Fibroblast of mammary gland (primary cell): ENCODE measurements at regions not wholly inside any gene's neighbourhood (a gene's known extent, or its start where the extent isn't known, plus 50 kb on each side); places are given as distances from the start of the nearest gene placed in this dataset.

Source experiments
- DNase-seq: peaks from one replicate; pipeline ENCODE4 v3.0.0-alpha.2; 2010; ENCODE audit warnings: low read depth
- H3K4me3 ChIP-seq: 2 replicates; pipeline ENCODE4 v1.5.1; 2011; ENCODE audit warnings: low read depth, mild to moderate bottlenecking, low read length, moderate library complexity; ENCODE audit not compliant: control insufficient read depth
- TF ChIP-seq, protein P1 (sequence below): conservative IDR thresholded peaks from 2 replicates; pipeline ENCODE4 v1.5.1; 2011; ENCODE audit warnings: low read depth, low read length, inconsistent platforms; ENCODE audit not compliant: control insufficient read depth, insufficient read depth

GRCh38 chr5:135195270-135195608, 161.2 kb upstream of the PITX1 start:
- peak; percentile 27 for DNase-seq
- TF ChIP-seq, protein P1, sequence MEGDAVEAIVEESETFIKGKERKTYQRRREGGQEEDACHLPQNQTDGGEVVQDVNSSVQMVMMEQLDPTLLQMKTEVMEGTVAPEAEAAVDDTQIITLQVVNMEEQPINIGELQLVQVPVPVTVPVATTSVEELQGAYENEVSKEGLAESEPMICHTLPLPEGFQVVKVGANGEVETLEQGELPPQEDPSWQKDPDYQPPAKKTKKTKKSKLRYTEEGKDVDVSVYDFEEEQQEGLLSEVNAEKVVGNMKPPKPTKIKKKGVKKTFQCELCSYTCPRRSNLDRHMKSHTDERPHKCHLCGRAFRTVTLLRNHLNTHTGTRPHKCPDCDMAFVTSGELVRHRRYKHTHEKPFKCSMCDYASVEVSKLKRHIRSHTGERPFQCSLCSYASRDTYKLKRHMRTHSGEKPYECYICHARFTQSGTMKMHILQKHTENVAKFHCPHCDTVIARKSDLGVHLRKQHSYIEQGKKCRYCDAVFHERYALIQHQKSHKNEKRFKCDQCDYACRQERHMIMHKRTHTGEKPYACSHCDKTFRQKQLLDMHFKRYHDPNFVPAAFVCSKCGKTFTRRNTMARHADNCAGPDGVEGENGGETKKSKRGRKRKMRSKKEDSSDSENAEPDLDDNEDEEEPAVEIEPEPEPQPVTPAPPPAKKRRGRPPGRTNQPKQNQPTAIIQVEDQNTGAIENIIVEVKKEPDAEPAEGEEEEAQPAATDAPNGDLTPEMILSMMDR = no peak
- H3K4me3 ChIP-seq = no peak overlapping the region

GRCh38 chr5:135194573-135195269, 160.7 kb upstream of the PITX1 start:
- DNase-seq = peak; percentile 46
- H3K4me3 ChIP-seq = no peak overlapping the region
- TF ChIP-seq, protein P1 = no peak

- no peak for DNase-seq
- H3K4me3 ChIP-seq = no peak overlapping the region
- TF ChIP-seq, protein P1 = no peak
Observed at GRCh38 chr5:135194126-135194488, 160.1 kb upstream of the PITX1 start.

GRCh38 chr5:135193213-135194125, 159.4 kb upstream of the PITX1 start:
- TF ChIP-seq, protein P1 = no peak
- DNase-seq = peak; percentile 56
- H3K4me3 ChIP-seq = no peak overlapping the region

GRCh38 chr5:135192351-135192750, 158.3 kb upstream of the PITX1 start:
- TF ChIP-seq, protein P1 = no peak
- DNase-seq = no peak
- H3K4me3 ChIP-seq = no peak overlapping the region

DNA sequence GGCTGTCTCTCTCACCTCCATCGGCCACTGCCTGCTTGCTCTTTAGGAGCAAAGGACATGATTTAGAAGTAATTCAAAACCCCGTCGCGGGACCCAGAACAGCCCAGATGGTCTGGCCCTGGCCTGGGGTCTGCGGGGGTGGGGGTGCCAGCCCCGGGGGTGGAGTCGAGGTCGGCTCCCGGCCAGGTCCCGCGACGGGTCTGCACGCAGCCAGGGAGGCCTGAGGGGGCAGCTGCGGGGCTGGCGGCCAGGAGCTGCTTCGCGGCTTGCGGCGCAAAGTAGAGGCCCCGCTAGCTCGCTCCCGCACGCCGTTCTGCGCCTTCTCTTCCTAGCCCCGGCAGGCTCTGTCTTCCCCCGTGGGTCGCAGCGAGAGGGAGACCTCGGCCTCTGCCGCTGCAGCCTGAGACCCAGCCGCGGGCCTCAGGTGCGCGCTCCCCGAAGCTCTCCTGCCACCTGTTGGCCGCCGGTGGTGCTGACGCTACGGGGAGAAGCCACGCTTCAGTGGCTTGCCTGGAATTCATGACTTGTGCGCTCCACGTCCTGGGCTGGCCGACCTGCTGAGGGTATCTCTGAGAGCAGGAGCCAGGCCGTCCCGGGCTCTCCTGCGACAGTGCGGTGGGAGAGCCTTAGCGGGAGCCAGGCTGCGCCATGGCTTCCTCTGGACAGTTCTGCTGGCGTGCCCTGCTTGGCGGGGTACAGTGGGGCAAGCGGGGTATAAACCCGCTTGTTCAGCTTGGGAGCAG, 157.2 kb upstream of the PITX1 start:
- TF ChIP-seq, protein P1 = peak; percentile 75

More for the DNA sequence above, 157.2 kb upstream of the PITX1 start:
- H3K4me3 ChIP-seq = peak overlapping the region; percentile 24
- peak; percentile 56 for DNase-seq
